HG03460 (cell line): ENCODE measurements at regions not wholly inside any gene's neighbourhood (a gene's known extent, or its start where the extent isn't known, plus 50 kb on each side); places are given as distances from the start of the nearest gene placed in this dataset.

ENCODE experiments used
- ATAC-seq: cut with Tn5 transposase; IDR thresholded peaks from one replicate; pipeline ENCODE4 v1.9.1; 2021; ENCODE audit not compliant: unreplicated experiment

- ATAC-seq = no peak
Measured at GRCh38 chr1:38433084-38433722, 386.6 kb upstream of the POU3F1 start.

GRCh38 chr1:38431535-38432376, 385.2 kb upstream of the POU3F1 start:
- ATAC-seq = no peak

- ATAC-seq = no peak
Measured at GRCh38 chr1:38430949-38431348, 384.4 kb upstream of the POU3F1 start.

GRCh38 chr1:38424677-38425076, 378.1 kb upstream of the POU3F1 start:
- ATAC-seq = no peak

GRCh38 chr1:38420666-38421065, 374.1 kb upstream of the POU3F1 start:
- no peak for ATAC-seq

- ATAC-seq = no peak
Measured at GRCh38 chr1:38418195-38419030, 371.8 kb upstream of the POU3F1 start.

GRCh38 chr1:38403667-38404066, 357.1 kb upstream of the POU3F1 start:
- no peak for ATAC-seq

- no peak for ATAC-seq
Measured at GRCh38 chr1:38402230-38402815, 355.7 kb upstream of the POU3F1 start.

GRCh38 chr1:38396606-38397005, 350.0 kb upstream of the POU3F1 start:
- no peak for ATAC-seq

GRCh38 chr1:38394303-38394702, 347.7 kb upstream of the POU3F1 start:
- ATAC-seq = no peak

- no peak for ATAC-seq
Measured at GRCh38 chr1:38392861-38393260, 346.3 kb upstream of the POU3F1 start.

GRCh38 chr1:38381256-38381655, 334.7 kb upstream of the POU3F1 start:
- ATAC-seq = no peak

GRCh38 chr1:38376577-38376976, 330.0 kb upstream of the POU3F1 start:
- no peak for ATAC-seq

- ATAC-seq = no peak
Measured at GRCh38 chr1:38375035-38375434, 328.4 kb upstream of the POU3F1 start.

GRCh38 chr1:38371505-38371844, 324.9 kb upstream of the POU3F1 start:
- no peak for ATAC-seq

- ATAC-seq = no peak
Measured at GRCh38 chr1:38370716-38371504, 324.3 kb upstream of the POU3F1 start.

- ATAC-seq = no peak
Measured at GRCh38 chr1:38365242-38365641, 318.6 kb upstream of the POU3F1 start.

- no peak for ATAC-seq
Measured at GRCh38 chr1:38361566-38361965, 315.0 kb upstream of the POU3F1 start.

GRCh38 chr1:38360807-38361206, 314.2 kb upstream of the POU3F1 start:
- ATAC-seq = no peak

GRCh38 chr1:38353956-38354355, 307.4 kb upstream of the POU3F1 start:
- ATAC-seq = no peak

- ATAC-seq = no peak
Measured at GRCh38 chr1:38352869-38353268, 306.3 kb upstream of the POU3F1 start.
